OCI-LY7 (cell line): ENCODE measurements at regions not wholly inside any gene's neighbourhood (a gene's known extent, or its start where the extent isn't known, plus 50 kb on each side); places are given as distances from the start of the nearest gene placed in this dataset.

ENCODE experiments used
- BruUV-seq: library from RNA; stranded (reverse); fragments of 400-500 nt; replicated peaks from 2 replicates; lab custom pipeline; 2021; lab: Mats Ljungman, UMichigan
- CTCF ChIA-PET: fragments of 300-600 bp; sonication (Branson Sonifier 250); formaldehyde crosslinking; loops from one replicate; lab custom pipeline; 2022; ENCODE audit warnings: antibody characterized with exemption; ENCODE audit not compliant: unreplicated experiment; lab: Charles Lee
- POLR2A ChIA-PET: fragments of 300-600 bp; sonication (Branson Sonifier 250); formaldehyde crosslinking; loops from one replicate; lab custom pipeline; 2022; ENCODE audit warnings: antibody characterized with exemption; lab: Charles Lee
- DNase-seq: peaks from one replicate; pipeline ENCODE4 v3.0.0-alpha.2; 2015; ENCODE audit warnings: low spot score
- H2AFZ ChIP-seq: fragments of 200-600 bp; sonication (generic), shearing (Covaris generic); 2 replicates; pipeline ENCODE4 v1.6.1; 2014; ENCODE audit warnings: mild to moderate bottlenecking, antibody characterized with exemption, low read length, moderate library complexity
- H3K27ac ChIP-seq: fragments of 200-600 bp; sonication (generic); 2 replicates; pipeline ENCODE4 v1.5.1; 2014; ENCODE audit warnings: mixed run types, low read depth, mild to moderate bottlenecking, moderate library complexity, low read length, inconsistent platforms; ENCODE audit not compliant: poor library complexity, severe bottlenecking
- H3K36me3 ChIP-seq: fragments of 200-600 bp; sonication (generic); 2 replicates; pipeline ENCODE4 v1.6.1; 2014; ENCODE audit warnings: mild to moderate bottlenecking, antibody characterized with exemption, low read length, moderate library complexity, mixed read lengths; ENCODE audit not compliant: insufficient read depth
- H3K4me1 ChIP-seq: fragments of 200-600 bp; sonication (generic); 2 replicates; pipeline ENCODE4 v1.5.1; 2014; ENCODE audit warnings: mild to moderate bottlenecking, low read length; ENCODE audit not compliant: insufficient read depth, poor library complexity, severe bottlenecking
- H3K4me2 ChIP-seq: fragments of 200-600 bp; sonication (generic); 2 replicates; pipeline ENCODE4 v1.6.1; 2014; ENCODE audit warnings: mild to moderate bottlenecking, low read length
- H3K4me3 ChIP-seq: fragments of 200-600 bp; sonication (generic); 2 replicates; pipeline ENCODE4 v1.5.1; 2014; ENCODE audit warnings: mild to moderate bottlenecking, low read depth, low read length; ENCODE audit not compliant: poor library complexity, severe bottlenecking
- H3K79me2 ChIP-seq: fragments of 200-600 bp; sonication (generic); 2 replicates; pipeline ENCODE4 v1.6.1; 2016; ENCODE audit warnings: low read depth, mild to moderate bottlenecking, low read length, moderate library complexity, mixed read lengths; ENCODE audit not compliant: insufficient read depth
- H3K9me2 ChIP-seq: fragments of 200-600 bp; sonication (generic); 2 replicates; pipeline ENCODE4 v1.6.1; 2016; ENCODE audit warnings: mild to moderate bottlenecking, low read length, mixed read lengths; ENCODE audit not compliant: insufficient read depth
- H3K9me3 ChIP-seq: fragments of 200-600 bp; sonication (generic); 2 replicates; pipeline ENCODE4 v1.6.1; 2014; ENCODE audit warnings: mild to moderate bottlenecking, mixed run types, low read length, mixed read lengths
- H4K20me1 ChIP-seq: fragments of 200-600 bp; sonication (generic); 2 replicates; pipeline ENCODE4 v1.6.1; 2014; ENCODE audit warnings: mild to moderate bottlenecking, antibody characterized with exemption, low read length, moderate library complexity, mixed read lengths; ENCODE audit not compliant: insufficient read depth
- EZH2phosphoT487 ChIP-seq: fragments of 200-600 bp; sonication (generic); IDR thresholded peaks from 2 replicates; pipeline ENCODE4 v1.6.1; 2018; ENCODE audit warnings: low read depth, borderline replicate concordance, mild to moderate bottlenecking, mixed run types, antibody characterized with exemption, low read length, moderate library complexity, mixed read lengths
- intact Hi-C: fragments of 100-400 bp; cut with micrococcal nuclease; formaldehyde crosslinking; loops from one replicate; pipeline ENCODE4 v1.10.0; 2022; ENCODE audit not compliant: unreplicated experiment
- TF ChIP-seq, protein P1 (sequence below): fragments of 200-600 bp; sonication (generic); conservative IDR thresholded peaks from 2 replicates; pipeline ENCODE4 v1.5.1; 2014; ENCODE audit warnings: mild to moderate bottlenecking, antibody characterized with exemption, low read length, moderate library complexity, mixed read lengths

DNA sequence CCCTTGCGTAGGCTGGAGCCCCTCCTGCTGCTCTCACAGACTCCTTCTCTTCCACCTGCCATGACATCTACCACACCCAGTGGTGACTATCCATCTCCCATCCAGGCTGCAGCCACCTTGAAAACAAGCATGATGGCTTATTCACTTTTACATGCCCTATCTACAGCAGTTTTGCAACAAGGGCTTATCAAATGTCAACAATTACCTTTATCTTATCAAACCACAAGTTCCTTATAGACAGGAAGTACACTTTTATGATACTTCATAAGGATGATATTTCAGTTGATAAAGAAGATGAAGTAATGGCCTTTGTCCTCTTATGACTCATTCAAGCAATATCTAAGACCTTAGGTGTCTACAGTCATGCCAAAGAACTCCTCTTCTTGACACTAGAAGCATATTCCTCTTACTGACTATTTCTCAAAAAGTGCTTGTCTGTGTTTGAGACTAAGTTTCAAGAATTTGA, 125.3 kb upstream of the SPRED1 start:
- Histone ChIP-seq H3K9me3 (no peaks in the 10 kb centered on the region), H3K9me2 (no peaks in the 10 kb centered on the region), H2AFZ (peak overlapping the region; percentile 17; the same call in 1 of the 2 replicates), H3K27ac (no peak overlapping the region), H3K4me2 (no peak overlapping the region), H3K4me1 (peaks cover 46% of the 10 kb centered on the region), H3K79me2 (no peaks in the 10 kb centered on the region), H3K4me3 (no peak overlapping the region), H4K20me1 (no peaks in the 10 kb centered on the region), H3K36me3 (no peaks in the 10 kb centered on the region)
- CTCF ChIA-PET, result no interaction called here
- BruUV-seq, result no TSS peak
- POLR2A ChIA-PET, result interaction anchor here (0.6 to 1.0 kb wide), 2 partner anchors 40 to 41 kb away, joined by 5 to 6 read pairs; no protein-coding TSS in a partner anchor
- TF ChIP-seq, protein P1, sequence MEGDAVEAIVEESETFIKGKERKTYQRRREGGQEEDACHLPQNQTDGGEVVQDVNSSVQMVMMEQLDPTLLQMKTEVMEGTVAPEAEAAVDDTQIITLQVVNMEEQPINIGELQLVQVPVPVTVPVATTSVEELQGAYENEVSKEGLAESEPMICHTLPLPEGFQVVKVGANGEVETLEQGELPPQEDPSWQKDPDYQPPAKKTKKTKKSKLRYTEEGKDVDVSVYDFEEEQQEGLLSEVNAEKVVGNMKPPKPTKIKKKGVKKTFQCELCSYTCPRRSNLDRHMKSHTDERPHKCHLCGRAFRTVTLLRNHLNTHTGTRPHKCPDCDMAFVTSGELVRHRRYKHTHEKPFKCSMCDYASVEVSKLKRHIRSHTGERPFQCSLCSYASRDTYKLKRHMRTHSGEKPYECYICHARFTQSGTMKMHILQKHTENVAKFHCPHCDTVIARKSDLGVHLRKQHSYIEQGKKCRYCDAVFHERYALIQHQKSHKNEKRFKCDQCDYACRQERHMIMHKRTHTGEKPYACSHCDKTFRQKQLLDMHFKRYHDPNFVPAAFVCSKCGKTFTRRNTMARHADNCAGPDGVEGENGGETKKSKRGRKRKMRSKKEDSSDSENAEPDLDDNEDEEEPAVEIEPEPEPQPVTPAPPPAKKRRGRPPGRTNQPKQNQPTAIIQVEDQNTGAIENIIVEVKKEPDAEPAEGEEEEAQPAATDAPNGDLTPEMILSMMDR, result no peak
- TF ChIP-seq EZH2phosphoT487, result no peak
- intact Hi-C loops, result no loop called here
- DNase-seq, result no peak

DNA sequence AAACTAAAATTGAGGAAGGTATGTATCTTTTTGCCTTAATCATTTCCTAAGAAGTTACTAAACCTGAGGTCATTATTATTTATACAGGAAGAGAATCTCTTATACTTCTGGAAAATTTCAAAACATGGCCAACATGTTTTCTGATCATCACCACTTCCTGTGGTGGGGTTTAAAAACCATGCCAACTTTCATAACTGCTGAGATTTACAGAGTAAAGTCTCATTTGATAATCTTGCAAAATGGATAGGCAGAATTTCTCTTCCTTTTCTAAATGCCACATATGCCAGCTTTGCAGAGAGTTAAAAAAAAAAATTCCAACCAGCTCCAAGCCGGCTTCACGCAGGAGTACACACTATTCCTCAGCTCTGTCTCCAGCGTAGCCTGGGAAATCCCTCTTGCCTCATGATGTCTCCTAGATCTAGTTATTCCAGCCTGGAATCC, 124.3 kb upstream of the SPRED1 start:
- CTCF ChIA-PET, result no interaction called here
- Histone ChIP-seq H3K4me1 (peaks cover 46% of the 10 kb centered on the region), H3K36me3 (no peaks in the 10 kb centered on the region), H3K79me2 (no peaks in the 10 kb centered on the region), H3K4me3 (no peak overlapping the region), H3K9me2 (no peaks in the 10 kb centered on the region), H3K9me3 (no peaks in the 10 kb centered on the region), H3K4me2 (peak overlapping the region; percentile 26; the same call in 1 of the 2 replicates), H2AFZ (no peak overlapping the region), H3K27ac (no peak overlapping the region), H4K20me1 (no peaks in the 10 kb centered on the region)
- POLR2A ChIA-PET, result interaction anchor here (0.9 to 2.6 kb wide), 3 partner anchors 20 to 89 kb away, joined by 3 to 12 read pairs (median 3); no protein-coding TSS in a partner anchor
- intact Hi-C loops, result no loop called here
- no peak for DNase-seq
- no TSS peak for BruUV-seq
- no peak for TF ChIP-seq EZH2phosphoT487
- TF ChIP-seq, protein P1, result no peak

DNA sequence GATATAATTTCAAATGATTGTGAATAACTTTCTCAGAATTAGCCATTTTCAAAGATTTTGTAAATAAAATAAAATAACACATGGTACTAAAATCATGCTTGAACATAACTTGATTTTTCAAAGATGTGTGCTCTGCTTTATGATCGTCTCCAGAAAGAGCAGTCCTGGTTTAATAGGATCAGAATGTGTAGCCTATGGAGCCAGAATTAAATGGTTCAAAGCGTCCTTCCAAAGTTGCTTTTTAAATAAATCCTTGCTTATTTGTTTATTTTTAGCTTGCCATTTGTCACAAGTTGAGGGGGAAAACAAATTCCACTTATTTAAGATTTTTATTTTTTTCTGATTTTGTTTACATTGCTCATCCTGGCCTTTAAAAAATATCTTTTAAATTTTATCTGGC, 123.7 kb upstream of the SPRED1 start:
- Histone ChIP-seq H3K4me1 (peaks cover 46% of the 10 kb centered on the region), H3K4me3 (no peak overlapping the region), H3K9me3 (no peaks in the 10 kb centered on the region), H3K4me2 (no peak overlapping the region), H3K9me2 (no peaks in the 10 kb centered on the region), H3K79me2 (no peaks in the 10 kb centered on the region), H2AFZ (no peak overlapping the region), H3K27ac (no peak overlapping the region), H4K20me1 (no peaks in the 10 kb centered on the region), H3K36me3 (no peaks in the 10 kb centered on the region)
- ChIA-PET CTCF (no interaction called here), POLR2A (interaction anchor here (0.7 to 2.6 kb wide), 5 partner anchors 20 to 673 kb away, joined by 3 to 12 read pairs (median 3); no protein-coding TSS in a partner anchor)
- no TSS peak for BruUV-seq
- intact Hi-C loops, result no loop called here
- no peak for TF ChIP-seq EZH2phosphoT487
- TF ChIP-seq, protein P1, result no peak
- DNase-seq, result no peak
